Smooth muscle cell (in vitro differentiated cells): ENCODE measurements at regions not wholly inside any gene's neighbourhood (a gene's known extent, or its start where the extent isn't known, plus 50 kb on each side); places are given as distances from the start of the nearest gene placed in this dataset.

Source experiments
- DNase-seq: peaks from one replicate; lab custom pipeline; 2025; ENCODE audit not compliant: unreplicated experiment; lab: John Stamatoyannopoulos, UW
- H2AFZ ChIP-seq: fragments of 200-600 bp; sonication (generic); 2 replicates; pipeline ENCODE4 v1.6.0; 2016; ENCODE audit warnings: antibody characterized with exemption, low read depth, mild to moderate bottlenecking
- H3F3A ChIP-seq: fragments of 200-600 bp; sonication (generic); 2 replicates; pipeline ENCODE4 v1.6.0; 2017; ENCODE audit warnings: antibody characterized with exemption, low read depth
- H3K27ac ChIP-seq: fragments of 200-600 bp; sonication (generic); 2 replicates; pipeline ENCODE4 v1.5.1; 2016; ENCODE audit warnings: low read depth, mild to moderate bottlenecking
- H3K27me3 ChIP-seq: fragments of 200-600 bp; sonication (generic); 2 replicates; pipeline ENCODE4 v1.6.1; 2016; ENCODE audit warnings: low read depth, mild to moderate bottlenecking
- H3K36me3 ChIP-seq: fragments of 200-600 bp; sonication (generic); 2 replicates; pipeline ENCODE4 v1.5.1; 2016; ENCODE audit warnings: low read depth
- H3K4me1 ChIP-seq: fragments of 200-600 bp; sonication (generic); 2 replicates; pipeline ENCODE4 v1.5.1; 2016; ENCODE audit warnings: low read depth
- H3K4me2 ChIP-seq: fragments of 200-600 bp; sonication (generic); 2 replicates; pipeline ENCODE4 v1.6.0; 2016; ENCODE audit warnings: mild to moderate bottlenecking
- H3K4me3 ChIP-seq: fragments of 200-600 bp; sonication (generic); 2 replicates; pipeline ENCODE4 v1.5.1; 2016; ENCODE audit warnings: mild to moderate bottlenecking
- H3K79me2 ChIP-seq: fragments of 200-600 bp; sonication (generic); 2 replicates; pipeline ENCODE4 v1.6.0; 2016; ENCODE audit warnings: low read depth, mild to moderate bottlenecking
- H3K9ac ChIP-seq: fragments of 200-600 bp; sonication (generic); 2 replicates; pipeline ENCODE4 v1.6.0; 2016; ENCODE audit warnings: low read depth
- H3K9me3 ChIP-seq: fragments of 200-600 bp; sonication (generic); replicated peaks from 2 replicates; pipeline ENCODE4 v1.5.1; 2016; ENCODE audit warnings: low read depth
- H4K20me1 ChIP-seq: fragments of 200-600 bp; sonication (generic); 2 replicates; pipeline ENCODE4 v1.6.0; 2016; ENCODE audit warnings: low read depth
- CTCF ChIP-seq: fragments of 200-600 bp; sonication (generic); IDR thresholded peaks from 2 replicates; pipeline ENCODE4 v1.5.1; 2017; ENCODE audit warnings: borderline replicate concordance, mild to moderate bottlenecking, antibody characterized with exemption; ENCODE audit not compliant: insufficient read depth, poor library complexity, severe bottlenecking
- WGBS: methylation state at CpG from one replicate; pipeline ENCODE4 v1.1.7; 2016; ENCODE audit warnings: low lambda C conversion rate; 5-methylcytosine and 5-hydroxymethylcytosine counted together

GRCh38 chr6:87779542-87779941, 77.5 kb upstream of the AKIRIN2 start:
- no peak for DNase-seq
- 96% methylated on average over 2 of the region's 2 CpGs for WGBS
- Histone ChIP-seq H3K36me3 (no peaks in the 10 kb centered on the region), H3K27me3 (no peaks in the 10 kb centered on the region), H3K79me2 (no peaks in the 10 kb centered on the region), H3K4me3 (no peak overlapping the region), H2AFZ (no peak overlapping the region), H3K9me3 (no peaks in the 10 kb centered on the region), H3K4me2 (no peak overlapping the region), H3K27ac (no peak overlapping the region), H3K4me1 (no peaks in the 10 kb centered on the region), H3F3A (no peaks in the 10 kb centered on the region), H3K9ac (no peak overlapping the region), H4K20me1 (no peaks in the 10 kb centered on the region)
- TF ChIP-seq CTCF = no peak

- peak overlapping the region; percentile 23 for H3K4me2 ChIP-seq
- H3F3A ChIP-seq = no peaks in the 10 kb centered on the region
- DNase-seq = no peak
- 45% methylated on average over 6 of the region's 6 CpGs for WGBS
- no peak overlapping the region for H3K4me3 ChIP-seq
- H4K20me1 ChIP-seq = no peaks in the 10 kb centered on the region
- H3K36me3 ChIP-seq = no peaks in the 10 kb centered on the region
- no peak for TF ChIP-seq CTCF
- H2AFZ ChIP-seq = peak overlapping the region; percentile 70
- peaks cover 10% of the 10 kb centered on the region for H3K4me1 ChIP-seq
- no peaks in the 10 kb centered on the region for H3K9me3 ChIP-seq
- no peak overlapping the region for H3K9ac ChIP-seq
- no peaks in the 10 kb centered on the region for H3K79me2 ChIP-seq
- no peak overlapping the region for H3K27ac ChIP-seq
- no peaks in the 10 kb centered on the region for H3K27me3 ChIP-seq
Observed at GRCh38 chr6:87772597-87773530, 70.8 kb upstream of the AKIRIN2 start.

- Histone ChIP-seq H3K27ac (no peak overlapping the region), H3K9ac (no peak overlapping the region), H3K4me3 (no peak overlapping the region), H3K36me3 (no peaks in the 10 kb centered on the region), H3K4me2 (no peak overlapping the region), H3F3A (no peaks in the 10 kb centered on the region), H3K9me3 (no peaks in the 10 kb centered on the region), H3K79me2 (no peaks in the 10 kb centered on the region), H3K27me3 (no peaks in the 10 kb centered on the region), H3K4me1 (peaks cover 4% of the 10 kb centered on the region), H4K20me1 (no peaks in the 10 kb centered on the region), H2AFZ (no peak overlapping the region)
- 94% methylated on average over 10 of the region's 10 CpGs for WGBS
- no peak for TF ChIP-seq CTCF
- no peak for DNase-seq
Observed at GRCh38 chr6:87767478-87767877, 65.4 kb upstream of the AKIRIN2 start.

GRCh38 chr6:87766211-87766610, 64.2 kb upstream of the AKIRIN2 start:
- Histone ChIP-seq H3K4me2 (no peak overlapping the region), H4K20me1 (no peaks in the 10 kb centered on the region), H3K27me3 (no peaks in the 10 kb centered on the region), H3K9me3 (no peaks in the 10 kb centered on the region), H3K79me2 (no peaks in the 10 kb centered on the region), H3K4me1 (no peaks in the 10 kb centered on the region), H3K4me3 (no peak overlapping the region), H2AFZ (no peak overlapping the region), H3F3A (no peaks in the 10 kb centered on the region), H3K27ac (no peak overlapping the region), H3K36me3 (no peaks in the 10 kb centered on the region), H3K9ac (no peak overlapping the region)
- no peak for DNase-seq
- WGBS = 63% methylated on average over 2 of the region's 2 CpGs
- TF ChIP-seq CTCF = no peak
